IPS DF 6.9 (cell line): ENCODE measurements at regions not wholly inside any gene's neighbourhood (a gene's known extent, or its start where the extent isn't known, plus 50 kb on each side); places are given as distances from the start of the nearest gene placed in this dataset.

Experiments
- DNase-seq: peaks from one replicate; pipeline ENCODE4 v3.0.0-alpha.2; 2013; ENCODE audit warnings: low read depth, low spot score
- H3K27ac ChIP-seq: one replicate; pipeline ENCODE4 v1.5.1; 2013; ENCODE audit warnings: low read length, control low read depth
- H3K27me3 ChIP-seq: 2 replicates; pipeline ENCODE4 v1.6.1; 2013; ENCODE audit warnings: mild to moderate bottlenecking, low read length; ENCODE audit not compliant: control insufficient read depth, insufficient read depth
- H3K36me3 ChIP-seq: 2 replicates; pipeline ENCODE4 v1.6.1; 2013; ENCODE audit warnings: low read length; ENCODE audit not compliant: control insufficient read depth, insufficient read depth
- H3K4me1 ChIP-seq: 2 replicates; pipeline ENCODE4 v1.6.1; 2013; ENCODE audit warnings: low read length; ENCODE audit not compliant: control insufficient read depth, insufficient read depth
- H3K4me3 ChIP-seq: 2 replicates; pipeline ENCODE4 v1.5.1; 2013; ENCODE audit warnings: mild to moderate bottlenecking, low read length
- H3K9me3 ChIP-seq: 2 replicates; pipeline ENCODE4 v1.6.1; 2013; ENCODE audit warnings: low read length, inconsistent platforms; ENCODE audit not compliant: control insufficient read depth, insufficient read depth
- WGBS: extraction: QIAGEN DNeasy Blood & Tissue Kit; methylation state at CpG from one replicate; pipeline ENCODE4 v1.1.7; 2013; ENCODE audit warnings: mixed read lengths, missing lambda C conversion rate; ENCODE audit not compliant: insufficient read length, insufficient coverage; 5-methylcytosine and 5-hydroxymethylcytosine counted together

GRCh38 chr5:58015175-58015574 lies 444.7 kb downstream of the PLK2 start:
- Histone ChIP-seq H3K4me1 (no peaks in the 10 kb centered on the region), H3K9me3 (no peaks in the 10 kb centered on the region), H3K4me3 (no peak overlapping the region), H3K27ac (no peak overlapping the region), H3K36me3 (no peaks in the 10 kb centered on the region), H3K27me3 (no peaks in the 10 kb centered on the region)
- no peak for DNase-seq
- no CpG with 5 or more reads among the region's 3 CpGs for WGBS

- Histone ChIP-seq H3K9me3 (no peaks in the 10 kb centered on the region), H3K27me3 (no peaks in the 10 kb centered on the region), H3K27ac (no peak overlapping the region), H3K4me3 (no peak overlapping the region), H3K4me1 (no peaks in the 10 kb centered on the region), H3K36me3 (no peaks in the 10 kb centered on the region)
- no CpG with 5 or more reads among the region's 9 CpGs for WGBS
- DNase-seq, result no peak
Measured at GRCh38 chr5:58013542-58014258, 446.2 kb downstream of the PLK2 start.

GRCh38 chr5:58012801-58013315 lies 447.0 kb downstream of the PLK2 start:
- no peaks in the 10 kb centered on the region for H3K36me3 ChIP-seq
- WGBS, result no CpG with 5 or more reads among the region's 3 CpGs

GRCh38 chr5:58012102-58012501 lies 447.8 kb downstream of the PLK2 start:
- WGBS, result no CpG with 5 or more reads among the region's 1 CpG
- Histone ChIP-seq H3K9me3 (no peaks in the 10 kb centered on the region), H3K4me3 (no peak overlapping the region), H3K4me1 (no peaks in the 10 kb centered on the region), H3K36me3 (no peaks in the 10 kb centered on the region), H3K27me3 (no peaks in the 10 kb centered on the region), H3K27ac (no peak overlapping the region)
- DNase-seq, result no peak

More at GRCh38 chr5:58012801-58013315, 447.0 kb downstream of the PLK2 start:
- H3K27ac ChIP-seq, result no peak overlapping the region
- no peaks in the 10 kb centered on the region for H3K4me1 ChIP-seq
- H3K9me3 ChIP-seq, result no peaks in the 10 kb centered on the region
- no peak for DNase-seq
- no peak overlapping the region for H3K4me3 ChIP-seq
- H3K27me3 ChIP-seq, result no peaks in the 10 kb centered on the region

- no peaks in the 10 kb centered on the region for H3K36me3 ChIP-seq
- no CpG with 5 or more reads among the region's 4 CpGs for WGBS
- no peak for DNase-seq
- no peaks in the 10 kb centered on the region for H3K9me3 ChIP-seq
- H3K27me3 ChIP-seq, result no peaks in the 10 kb centered on the region
- no peak overlapping the region for H3K27ac ChIP-seq
- no peaks in the 10 kb centered on the region for H3K4me1 ChIP-seq
- no peak overlapping the region for H3K4me3 ChIP-seq
Measured at GRCh38 chr5:58011301-58011700, 448.6 kb downstream of the PLK2 start.

- no peaks in the 10 kb centered on the region for H3K27me3 ChIP-seq
- no peaks in the 10 kb centered on the region for H3K36me3 ChIP-seq
- no peak for DNase-seq
- H3K9me3 ChIP-seq, result no peaks in the 10 kb centered on the region
- no CpG with 5 or more reads among the region's 2 CpGs for whole genome bisulfite sequencing
- H3K4me3 ChIP-seq, result no peak overlapping the region
- H3K27ac ChIP-seq, result no peak overlapping the region
- H3K4me1 ChIP-seq, result no peaks in the 10 kb centered on the region
Measured at GRCh38 chr5:58009754-58010153, 450.1 kb downstream of the PLK2 start.

- no CpG with 5 or more reads among the region's 3 CpGs for WGBS
- Histone ChIP-seq H3K36me3 (no peaks in the 10 kb centered on the region), H3K4me3 (no peak overlapping the region), H3K27me3 (no peaks in the 10 kb centered on the region), H3K27ac (no peak overlapping the region), H3K9me3 (no peaks in the 10 kb centered on the region), H3K4me1 (no peaks in the 10 kb centered on the region)
- no peak for DNase-seq
Measured at GRCh38 chr5:58002323-58002722, 457.6 kb downstream of the PLK2 start.

- Histone ChIP-seq H3K27me3 (no peaks in the 10 kb centered on the region), H3K36me3 (no peaks in the 10 kb centered on the region), H3K4me1 (no peaks in the 10 kb centered on the region), H3K9me3 (no peaks in the 10 kb centered on the region), H3K4me3 (no peak overlapping the region), H3K27ac (no peak overlapping the region)
- WGBS, result no CpG with 5 or more reads among the region's 1 CpG
- DNase-seq, result no peak
Measured at GRCh38 chr5:57993866-57994265, 466.0 kb downstream of the PLK2 start.

GRCh38 chr5:57989378-57989777 lies 470.5 kb downstream of the PLK2 start:
- Histone ChIP-seq H3K27me3 (no peaks in the 10 kb centered on the region), H3K4me3 (no peak overlapping the region), H3K9me3 (no peaks in the 10 kb centered on the region), H3K4me1 (no peaks in the 10 kb centered on the region), H3K27ac (no peak overlapping the region), H3K36me3 (no peaks in the 10 kb centered on the region)
- no CpG with 5 or more reads among the region's 3 CpGs for WGBS
- no peak for DNase-seq

- DNase-seq, result no peak
- no peaks in the 10 kb centered on the region for H3K4me1 ChIP-seq
- no peaks in the 10 kb centered on the region for H3K9me3 ChIP-seq
- H3K36me3 ChIP-seq, result no peaks in the 10 kb centered on the region
- H3K27me3 ChIP-seq, result no peaks in the 10 kb centered on the region
- WGBS, result no CpG with 5 or more reads among the region's 1 CpG
- H3K4me3 ChIP-seq, result no peak overlapping the region
- H3K27ac ChIP-seq, result no peak overlapping the region
Measured at GRCh38 chr5:57988813-57989212, 471.1 kb downstream of the PLK2 start.

GRCh38 chr5:57987552-57987951 lies 472.3 kb downstream of the PLK2 start:
- Histone ChIP-seq H3K36me3 (no peaks in the 10 kb centered on the region), H3K4me3 (no peak overlapping the region), H3K27me3 (no peaks in the 10 kb centered on the region), H3K4me1 (no peaks in the 10 kb centered on the region), H3K27ac (no peak overlapping the region), H3K9me3 (no peaks in the 10 kb centered on the region)
- WGBS, result no CpG with 5 or more reads among the region's 1 CpG
- no peak for DNase-seq
